Loucy (cell line): ENCODE measurements at regions not wholly inside any gene's neighbourhood (a gene's known extent, or its start where the extent isn't known, plus 50 kb on each side); places are given as distances from the start of the nearest gene placed in this dataset.

Experiments used
- EZH2phosphoT487 ChIP-seq: fragments of 200-600 bp; IDR thresholded peaks from 2 replicates; pipeline ENCODE4 v1.6.1; 2018; ENCODE audit warnings: antibody characterized with exemption, mild to moderate bottlenecking, moderate library complexity, borderline replicate concordance
- TF ChIP-seq, protein P1 (sequence below): fragments of 200-600 bp; sonication (generic); conservative IDR thresholded peaks from 2 replicates; pipeline ENCODE4 v1.5.1; 2014; ENCODE audit warnings: mild to moderate bottlenecking, antibody characterized with exemption, low read length

- TF ChIP-seq, protein P1, sequence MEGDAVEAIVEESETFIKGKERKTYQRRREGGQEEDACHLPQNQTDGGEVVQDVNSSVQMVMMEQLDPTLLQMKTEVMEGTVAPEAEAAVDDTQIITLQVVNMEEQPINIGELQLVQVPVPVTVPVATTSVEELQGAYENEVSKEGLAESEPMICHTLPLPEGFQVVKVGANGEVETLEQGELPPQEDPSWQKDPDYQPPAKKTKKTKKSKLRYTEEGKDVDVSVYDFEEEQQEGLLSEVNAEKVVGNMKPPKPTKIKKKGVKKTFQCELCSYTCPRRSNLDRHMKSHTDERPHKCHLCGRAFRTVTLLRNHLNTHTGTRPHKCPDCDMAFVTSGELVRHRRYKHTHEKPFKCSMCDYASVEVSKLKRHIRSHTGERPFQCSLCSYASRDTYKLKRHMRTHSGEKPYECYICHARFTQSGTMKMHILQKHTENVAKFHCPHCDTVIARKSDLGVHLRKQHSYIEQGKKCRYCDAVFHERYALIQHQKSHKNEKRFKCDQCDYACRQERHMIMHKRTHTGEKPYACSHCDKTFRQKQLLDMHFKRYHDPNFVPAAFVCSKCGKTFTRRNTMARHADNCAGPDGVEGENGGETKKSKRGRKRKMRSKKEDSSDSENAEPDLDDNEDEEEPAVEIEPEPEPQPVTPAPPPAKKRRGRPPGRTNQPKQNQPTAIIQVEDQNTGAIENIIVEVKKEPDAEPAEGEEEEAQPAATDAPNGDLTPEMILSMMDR = no peak
- no peak for TF ChIP-seq EZH2phosphoT487
Observed at GRCh38 chr20:20847814-20848213, 135.4 kb upstream of the RALGAPA2 start.
